CD4-positive, alpha-beta T cell treated with Interleukin-10 for 1 hour (primary cell): ENCODE measurements at regions not wholly inside any gene's neighbourhood (a gene's known extent, or its start where the extent isn't known, plus 50 kb on each side); places are given as distances from the start of the nearest gene placed in this dataset.

ENCODE experiments used
- DNase-seq: peaks from one replicate; pipeline ENCODE4 v3.0.0-alpha.2; 2020

DNA sequence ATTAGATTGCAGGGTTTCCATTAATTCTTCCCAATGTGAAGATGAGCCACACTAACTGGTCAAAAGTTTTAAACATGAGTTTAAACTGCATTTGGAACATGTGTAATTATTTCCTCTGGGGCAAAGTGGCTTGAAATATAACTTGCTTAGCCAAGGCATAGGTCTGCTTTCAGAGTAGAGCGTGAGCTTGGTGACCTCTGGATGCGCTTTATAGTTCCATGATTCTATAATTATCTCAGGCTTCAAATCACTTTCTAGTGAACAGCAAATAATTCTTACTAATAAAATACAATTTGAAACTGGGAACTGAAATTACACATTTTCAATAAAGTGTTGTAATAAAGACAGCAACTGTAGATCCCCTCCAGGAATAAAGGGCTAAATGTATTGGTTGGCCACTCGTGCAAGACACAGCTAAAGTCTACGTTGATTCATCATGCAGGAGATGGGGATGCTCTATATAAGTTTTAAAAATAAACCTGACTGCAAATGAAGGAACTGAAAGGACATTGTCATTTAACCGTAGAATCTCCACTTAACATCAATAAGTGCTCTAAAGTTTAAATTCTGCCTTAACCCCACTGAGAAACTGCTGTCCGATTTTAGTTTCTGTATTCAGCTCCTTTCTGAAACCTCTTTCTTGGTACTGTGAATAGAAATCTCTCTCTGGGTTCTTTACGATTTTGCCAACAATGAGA is 460.0 kb downstream of the PSAT1 start:
- DNase-seq, result no peak

DNA sequence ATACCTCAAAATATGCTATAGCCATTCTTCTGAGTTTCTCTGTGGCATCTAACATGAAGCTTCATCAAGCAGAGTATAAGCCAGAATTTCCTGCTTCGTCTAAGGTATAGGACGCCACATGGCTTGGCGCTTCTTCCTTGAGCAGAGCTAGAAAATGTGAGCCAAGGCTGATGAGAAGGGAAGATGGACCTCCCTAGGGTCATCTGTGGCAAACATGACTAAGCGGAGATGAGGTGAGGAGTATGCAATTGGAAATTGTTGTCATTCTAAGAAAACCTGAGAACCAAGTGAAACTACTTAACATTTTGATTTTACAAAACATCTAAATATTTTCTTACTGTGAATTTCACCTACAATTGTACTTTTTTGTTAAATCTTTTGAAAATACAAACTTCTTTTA is 466.5 kb downstream of the PSAT1 start:
- DNase-seq, result no peak

- DNase-seq, result no peak
Observed at GRCh38 chr9:78765861-78766260, 468.9 kb downstream of the PSAT1 start.

GRCh38 chr9:78767490-78767889 is 470.6 kb downstream of the PSAT1 start:
- DNase-seq, result no peak

DNA sequence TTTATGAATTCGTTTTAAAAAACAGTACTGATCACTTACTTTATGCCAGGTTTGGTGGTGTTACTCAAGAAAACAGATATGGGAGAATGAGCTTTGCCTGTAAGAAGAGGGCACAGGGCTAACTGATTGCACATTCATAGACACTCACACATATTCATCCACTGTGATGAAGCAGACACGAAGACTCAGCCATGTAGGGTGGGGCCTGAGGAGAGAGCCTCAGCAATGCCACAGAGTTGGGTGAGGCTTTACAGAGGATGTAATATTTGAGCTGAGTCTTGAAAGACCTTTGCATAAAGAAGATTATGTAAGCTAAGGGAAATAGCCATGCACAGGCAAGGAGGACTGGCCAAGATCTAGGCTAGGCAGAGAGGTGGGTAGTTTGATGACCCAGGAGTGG is 472.8 kb downstream of the PSAT1 start:
- DNase-seq, result no peak

DNA sequence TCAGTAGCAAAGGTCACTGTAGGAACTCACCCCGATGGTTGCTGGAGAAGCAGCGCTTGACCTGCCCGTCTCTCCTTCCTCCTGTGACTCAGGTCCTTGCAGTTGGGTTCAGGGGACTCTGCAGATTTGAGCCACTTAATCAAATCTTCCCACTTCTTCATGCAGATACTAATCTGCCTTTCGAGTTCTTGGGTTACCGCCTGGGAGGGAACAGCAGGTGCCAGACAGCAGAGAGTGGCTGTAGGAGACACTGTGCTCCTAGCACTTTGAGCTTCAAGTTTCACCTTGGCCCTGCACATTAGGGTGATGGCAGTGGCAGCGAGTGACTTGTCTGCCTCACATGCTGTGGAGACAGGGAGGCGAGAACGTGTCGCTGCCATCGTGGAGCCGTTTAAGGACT is 478.3 kb downstream of the PSAT1 start:
- no peak for DNase-seq

DNA sequence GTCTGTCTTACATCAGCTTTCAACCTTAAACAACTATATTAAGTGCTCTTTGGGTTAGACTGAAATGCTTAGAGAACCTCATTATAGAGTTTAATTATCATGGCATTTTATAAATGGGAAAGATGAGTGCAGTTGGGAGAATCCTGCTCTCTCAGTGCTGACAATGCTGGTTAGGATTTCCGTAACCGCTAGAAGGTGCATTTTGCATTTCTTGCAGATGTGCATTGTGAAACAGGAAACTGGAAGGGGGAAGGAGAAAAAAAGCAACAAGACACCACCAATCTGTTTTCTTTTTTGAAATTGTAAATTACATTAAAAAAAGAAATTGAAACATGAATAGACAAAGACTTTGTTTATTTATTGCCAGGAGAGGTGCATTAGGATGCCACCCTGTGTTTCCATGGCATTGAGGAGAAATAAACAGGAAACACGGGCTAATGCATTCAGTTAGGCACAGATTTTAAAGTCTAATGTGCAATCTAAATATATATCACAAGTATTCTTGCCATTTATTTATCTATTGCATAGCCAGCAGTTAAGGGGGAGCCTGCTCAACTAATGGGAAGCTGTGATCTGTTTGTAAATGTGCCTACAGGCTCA is 478.9 kb downstream of the PSAT1 start:
- DNase-seq, result no peak

DNA sequence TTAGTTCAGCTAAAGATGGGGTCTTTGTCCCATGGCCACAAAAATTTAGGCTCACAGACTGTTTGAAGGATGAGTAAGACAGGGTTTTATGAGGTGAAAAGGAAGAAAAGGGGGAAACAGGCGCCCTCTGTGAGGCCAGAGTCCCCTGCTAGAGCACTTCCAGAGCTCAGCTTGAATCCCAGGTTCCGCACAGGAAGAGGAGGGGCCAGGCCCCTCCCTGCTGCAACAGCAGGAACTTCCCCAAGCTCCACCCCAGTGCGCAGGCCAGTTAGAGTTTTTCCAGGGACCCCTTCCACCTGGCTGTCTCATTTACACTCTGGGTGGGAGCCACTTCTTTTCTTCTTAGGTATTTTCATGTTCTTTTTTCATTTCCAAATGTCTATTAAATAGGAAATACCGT is 480.8 kb downstream of the PSAT1 start:
- DNase-seq, result no peak

DNA sequence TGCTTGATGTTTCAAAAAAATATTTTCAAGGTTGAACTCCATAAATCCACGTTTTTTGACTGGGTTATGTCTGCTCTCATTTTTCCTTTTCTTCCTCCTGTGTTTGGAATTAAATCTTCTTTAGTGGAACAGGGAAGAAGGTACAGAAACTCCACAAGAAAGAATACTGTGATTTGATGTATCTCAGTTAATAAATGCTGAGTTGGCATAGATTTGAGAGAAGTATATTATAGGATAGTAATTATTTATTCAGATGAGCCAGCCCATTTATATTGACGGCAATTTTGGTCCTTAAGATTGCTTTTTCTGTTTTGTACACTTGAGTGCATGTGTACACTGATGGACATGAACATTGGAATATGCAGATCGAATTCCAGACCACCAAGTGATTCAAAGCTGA is 481.4 kb downstream of the PSAT1 start:
- no peak for DNase-seq

DNA sequence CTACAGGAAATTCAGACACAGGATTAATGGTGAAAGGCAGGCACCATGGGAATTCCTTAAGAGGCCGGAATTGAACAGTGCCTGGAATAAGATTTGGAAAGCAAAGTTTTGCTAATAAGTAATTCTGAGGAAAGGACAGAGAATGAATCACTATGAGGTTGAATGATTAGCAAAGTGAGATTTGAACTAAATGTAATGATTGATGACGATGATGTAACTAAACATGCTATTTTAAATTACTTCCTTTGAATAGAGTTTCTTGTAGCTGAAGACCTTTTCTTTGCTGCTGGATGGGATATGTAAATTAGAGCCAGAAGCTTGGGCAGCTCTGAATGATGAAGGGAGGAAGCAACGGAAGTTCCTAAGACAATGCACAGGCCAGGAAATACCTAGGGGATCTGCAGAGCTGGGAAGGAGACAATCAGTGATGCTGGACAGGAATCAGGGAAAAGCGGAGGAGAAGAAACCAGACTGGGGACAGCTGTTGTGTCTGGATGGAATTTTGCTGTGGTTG is 482.0 kb downstream of the PSAT1 start:
- no peak for DNase-seq

- DNase-seq, result no peak
Observed at GRCh38 chr9:78781681-78782080, 484.8 kb downstream of the PSAT1 start.

- DNase-seq, result no peak
Observed at GRCh38 chr9:78782234-78782633, 485.3 kb downstream of the PSAT1 start.

DNA sequence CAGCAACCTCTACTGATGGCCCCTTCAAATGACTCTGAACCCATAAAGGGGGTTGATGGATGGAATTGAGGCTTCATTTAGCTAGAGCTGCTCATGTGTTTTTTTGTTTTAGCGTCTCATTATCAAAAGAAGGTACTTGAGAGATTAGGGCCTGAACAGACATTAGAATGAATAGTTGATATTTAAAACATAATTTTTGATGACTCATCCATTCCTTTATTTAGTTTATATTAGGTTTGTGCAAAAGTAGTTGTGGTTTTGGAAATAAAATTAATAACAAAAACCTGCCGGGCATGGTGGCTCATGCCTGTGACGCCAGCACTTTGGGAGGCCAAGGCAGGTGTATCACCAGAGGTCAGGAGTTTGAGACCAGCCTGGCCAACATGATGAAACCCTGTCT is 485.9 kb downstream of the PSAT1 start:
- DNase-seq, result no peak

- no peak for DNase-seq
Observed at GRCh38 chr9:78783743-78784142, 486.8 kb downstream of the PSAT1 start.

DNA sequence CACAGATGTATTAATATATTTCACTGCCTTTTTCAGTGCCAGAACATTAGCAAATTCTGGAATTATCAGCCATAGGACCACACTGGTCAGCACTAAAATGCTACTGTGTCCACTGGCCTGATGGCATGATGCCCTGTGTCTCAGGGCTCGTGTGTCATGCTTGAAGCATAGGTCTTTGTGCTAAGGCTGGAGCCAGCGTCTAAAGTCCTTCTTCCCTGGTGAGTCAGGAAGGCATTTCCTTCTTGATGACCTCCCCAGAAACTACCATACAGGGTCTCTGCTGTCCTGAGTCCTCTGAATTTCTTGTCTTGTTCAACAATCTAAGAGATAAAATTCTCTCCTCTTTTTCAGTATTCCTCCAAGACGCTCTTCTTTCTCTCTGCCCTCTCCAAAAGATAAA is 489.9 kb downstream of the PSAT1 start:
- no peak for DNase-seq

GRCh38 chr9:78788101-78788500 is 491.2 kb downstream of the PSAT1 start:
- DNase-seq, result no peak

GRCh38 chr9:78791779-78792178 is 494.9 kb downstream of the PSAT1 start:
- DNase-seq, result no peak

- no peak for DNase-seq
Observed at GRCh38 chr9:78792745-78793144, 495.8 kb downstream of the PSAT1 start.

DNA sequence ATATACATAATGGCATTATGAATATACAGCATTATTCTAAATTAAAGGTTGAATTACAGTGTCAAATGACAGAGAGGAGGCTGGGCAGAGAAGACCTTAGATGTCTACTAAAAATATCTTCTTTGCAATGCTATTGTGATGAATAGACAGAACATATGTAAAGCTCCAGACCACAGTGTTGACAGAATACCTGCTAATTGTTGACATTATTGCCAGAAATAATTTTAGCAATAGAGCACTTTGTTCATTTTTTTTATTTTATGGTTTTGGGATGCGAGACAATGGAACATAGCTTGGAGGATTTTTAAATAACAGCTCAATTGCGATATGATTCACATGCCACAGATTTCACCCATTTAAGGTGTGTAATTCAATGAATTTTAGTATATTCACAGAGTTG is 508.8 kb downstream of the PSAT1 start:
- DNase-seq, result no peak

GRCh38 chr9:78806492-78807160 is 509.7 kb downstream of the PSAT1 start:
- no peak for DNase-seq

DNA sequence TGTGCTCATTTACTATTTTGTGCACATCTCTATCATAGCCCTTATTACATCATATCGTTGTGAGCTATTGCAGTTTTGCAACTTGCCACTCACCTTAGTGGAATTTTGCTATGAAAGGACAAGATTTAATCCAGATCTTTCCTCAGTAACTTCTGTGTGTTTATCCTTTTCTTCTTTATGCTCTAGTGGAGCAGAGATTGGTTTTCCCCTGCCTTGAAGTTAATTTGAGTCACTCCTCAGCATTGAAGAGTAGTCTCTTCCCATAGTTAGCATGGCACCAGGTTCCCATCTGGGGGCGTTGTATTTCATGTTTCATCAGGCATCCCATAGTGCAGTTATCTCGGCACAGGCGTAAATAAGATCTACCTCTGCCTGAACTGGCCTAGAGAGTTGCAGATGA is 510.4 kb downstream of the PSAT1 start:
- DNase-seq, result no peak

GRCh38 chr9:78808048-78808447 is 511.1 kb downstream of the PSAT1 start:
- no peak for DNase-seq

GRCh38 chr9:78811622-78812276 is 514.8 kb downstream of the PSAT1 start:
- no peak for DNase-seq

DNA sequence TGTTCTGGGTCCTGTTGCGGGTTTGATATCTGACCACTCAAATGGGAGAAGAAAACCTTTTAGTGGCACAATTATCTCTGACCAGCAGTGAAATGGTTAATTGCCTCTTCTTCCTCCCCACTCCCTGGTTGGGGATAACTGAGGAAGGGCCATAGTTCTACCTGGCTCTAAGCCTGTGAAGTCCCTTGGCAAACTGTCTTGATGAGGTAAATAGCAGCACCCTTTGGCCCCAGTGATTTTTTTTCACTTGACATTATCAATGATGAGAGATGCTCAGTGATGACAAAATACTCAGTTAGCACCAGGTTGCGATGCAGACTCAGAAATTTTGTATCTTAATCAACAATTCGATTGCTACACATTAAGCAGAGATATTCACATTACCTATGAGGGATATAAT is 515.7 kb downstream of the PSAT1 start:
- DNase-seq, result no peak
